Endodermal cell (in vitro differentiated cells): ENCODE measurements at regions not wholly inside any gene's neighbourhood (a gene's known extent, or its start where the extent isn't known, plus 50 kb on each side); places are given as distances from the start of the nearest gene placed in this dataset.
A peak's percentile ranks its signal among the peaks of the same experiment; 100 is the strongest.

Source experiments
- DNase-seq: peaks from one replicate; pipeline ENCODE4 v3.0.0-alpha.2; 2017
- H3K27ac ChIP-seq: 2 replicates; pipeline ENCODE4 v1.5.1; 2013; ENCODE audit warnings: mild to moderate bottlenecking, low read depth, low read length, moderate library complexity
- H3K27me3 ChIP-seq: 2 replicates; pipeline ENCODE4 v1.6.1; 2013; ENCODE audit warnings: mild to moderate bottlenecking, low read length, moderate library complexity; ENCODE audit not compliant: insufficient read depth, control insufficient read depth, poor library complexity, severe bottlenecking
- H3K36me3 ChIP-seq: 2 replicates; pipeline ENCODE4 v1.7.0; 2013; ENCODE audit warnings: mild to moderate bottlenecking, low read length, moderate library complexity; ENCODE audit not compliant: control insufficient read depth, insufficient read depth
- H3K4me1 ChIP-seq: one replicate; pipeline ENCODE4 v1.7.0; 2013; ENCODE audit warnings: low read length; ENCODE audit not compliant: control insufficient read depth, insufficient read depth
- H3K4me3 ChIP-seq: 2 replicates; pipeline ENCODE4 v1.5.1; 2013; ENCODE audit warnings: mild to moderate bottlenecking, low read length, moderate library complexity
- H3K9ac ChIP-seq: 2 replicates; pipeline ENCODE4 v1.6.1; 2013; ENCODE audit warnings: mild to moderate bottlenecking, low read length, moderate library complexity; ENCODE audit not compliant: poor library complexity, severe bottlenecking; ENCODE audit errors: extremely low read depth
- H3K9me3 ChIP-seq: 2 replicates; pipeline ENCODE4 v1.6.1; 2013; ENCODE audit warnings: mild to moderate bottlenecking, low read length, moderate library complexity; ENCODE audit not compliant: control insufficient read depth
- H3K27ac Mint-ChIP-seq: 2 replicates; pipeline ENCODE4 v1.8.0; 2020; ENCODE audit warnings: mixed read lengths
- H3K27me3 Mint-ChIP-seq: 2 replicates; pipeline ENCODE4 v1.8.0; 2021; ENCODE audit warnings: mild to moderate bottlenecking, mixed read lengths; ENCODE audit not compliant: insufficient read depth
- H3K36me3 Mint-ChIP-seq: 2 replicates; pipeline ENCODE4 v1.8.0; 2020; ENCODE audit warnings: low read depth, mixed read lengths
- H3K4me1 Mint-ChIP-seq: 2 replicates; pipeline ENCODE4 v1.8.0; 2020; ENCODE audit warnings: mixed read lengths
- H3K4me3 Mint-ChIP-seq: 2 replicates; pipeline ENCODE4 v1.8.0; 2020; ENCODE audit warnings: mild to moderate bottlenecking, moderate library complexity, mixed read lengths
- H3K9me3 Mint-ChIP-seq: 2 replicates; pipeline ENCODE4 v1.8.0; 2020; ENCODE audit warnings: mild to moderate bottlenecking, mixed read lengths
- whole genome bisulfite sequencing, 2 experiments: methylation state at CpG; one replicate each; pipeline versions ENCODE4 v1.1.5 to v1.1.7; 2013; ENCODE audit warnings: missing lambda C conversion rate in 2 of 2, mixed read lengths in 1 of 2; ENCODE audit not compliant: insufficient coverage in 1 of 2, insufficient read length in 1 of 2; 5-methylcytosine and 5-hydroxymethylcytosine counted together
- TF ChIP-seq, protein P1 (sequence below): fragments of 200-600 bp; sonication (generic); conservative IDR thresholded peaks from 2 replicates; pipeline ENCODE4 v1.5.0; 2021; ENCODE audit warnings: antibody characterized with exemption, mild to moderate bottlenecking

DNA sequence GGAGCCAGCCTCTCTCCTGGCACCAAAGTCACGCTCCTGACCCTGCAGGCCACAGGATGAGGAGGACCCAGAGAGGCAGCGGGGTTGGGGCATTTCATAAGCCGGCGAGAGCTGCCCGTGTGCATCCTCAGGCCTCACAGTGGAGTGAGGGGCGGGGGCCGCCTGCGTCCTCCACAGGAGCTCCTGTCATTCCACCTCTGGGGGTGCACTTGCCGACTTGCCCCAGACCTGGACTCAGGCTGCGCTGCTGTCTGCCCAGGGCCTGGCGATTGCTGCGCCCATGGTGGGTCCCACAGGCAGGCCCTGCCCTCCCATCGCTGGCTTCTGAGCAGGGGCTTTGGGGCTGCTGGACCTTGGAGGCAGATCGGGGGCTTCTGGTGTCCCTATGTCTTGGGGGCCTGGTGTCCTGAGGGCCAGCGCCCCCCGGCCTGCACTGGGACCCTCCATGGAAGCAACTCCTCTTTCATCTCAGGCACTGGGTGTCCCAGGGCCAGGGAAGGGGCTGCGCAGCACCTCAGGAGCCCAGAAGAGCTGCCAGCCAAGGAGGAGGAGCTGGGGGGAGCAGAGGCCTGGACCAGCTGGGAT, 184.0 kb downstream of the GOLGA6L6 start:
- Histone ChIP-seq H3K4me3 (no peak overlapping the region), H3K4me1 (no peaks in the 10 kb centered on the region), H3K9ac (no peak overlapping the region), H3K27ac (no peak overlapping the region), H3K36me3 (no peaks in the 10 kb centered on the region), H3K9me3 (peaks cover 94% of the 10 kb centered on the region), H3K27me3 (no peaks in the 10 kb centered on the region)
- H3K36me3 Mint-ChIP-seq = peaks cover 10% of the 10 kb centered on the region
- WGBS, 2 experiments = 84% methylated on average over 17 of the region's 17 CpGs
- H3K9me3 Mint-ChIP-seq = no peaks in the 10 kb centered on the region
- H3K4me3 Mint-ChIP-seq = no peak overlapping the region
- no peaks in the 10 kb centered on the region for H3K4me1 Mint-ChIP-seq
- DNase-seq = no peak
- TF ChIP-seq, protein P1, sequence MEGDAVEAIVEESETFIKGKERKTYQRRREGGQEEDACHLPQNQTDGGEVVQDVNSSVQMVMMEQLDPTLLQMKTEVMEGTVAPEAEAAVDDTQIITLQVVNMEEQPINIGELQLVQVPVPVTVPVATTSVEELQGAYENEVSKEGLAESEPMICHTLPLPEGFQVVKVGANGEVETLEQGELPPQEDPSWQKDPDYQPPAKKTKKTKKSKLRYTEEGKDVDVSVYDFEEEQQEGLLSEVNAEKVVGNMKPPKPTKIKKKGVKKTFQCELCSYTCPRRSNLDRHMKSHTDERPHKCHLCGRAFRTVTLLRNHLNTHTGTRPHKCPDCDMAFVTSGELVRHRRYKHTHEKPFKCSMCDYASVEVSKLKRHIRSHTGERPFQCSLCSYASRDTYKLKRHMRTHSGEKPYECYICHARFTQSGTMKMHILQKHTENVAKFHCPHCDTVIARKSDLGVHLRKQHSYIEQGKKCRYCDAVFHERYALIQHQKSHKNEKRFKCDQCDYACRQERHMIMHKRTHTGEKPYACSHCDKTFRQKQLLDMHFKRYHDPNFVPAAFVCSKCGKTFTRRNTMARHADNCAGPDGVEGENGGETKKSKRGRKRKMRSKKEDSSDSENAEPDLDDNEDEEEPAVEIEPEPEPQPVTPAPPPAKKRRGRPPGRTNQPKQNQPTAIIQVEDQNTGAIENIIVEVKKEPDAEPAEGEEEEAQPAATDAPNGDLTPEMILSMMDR = no peak
- H3K27ac Mint-ChIP-seq = no peak overlapping the region
- no peaks in the 10 kb centered on the region for H3K27me3 Mint-ChIP-seq

DNA sequence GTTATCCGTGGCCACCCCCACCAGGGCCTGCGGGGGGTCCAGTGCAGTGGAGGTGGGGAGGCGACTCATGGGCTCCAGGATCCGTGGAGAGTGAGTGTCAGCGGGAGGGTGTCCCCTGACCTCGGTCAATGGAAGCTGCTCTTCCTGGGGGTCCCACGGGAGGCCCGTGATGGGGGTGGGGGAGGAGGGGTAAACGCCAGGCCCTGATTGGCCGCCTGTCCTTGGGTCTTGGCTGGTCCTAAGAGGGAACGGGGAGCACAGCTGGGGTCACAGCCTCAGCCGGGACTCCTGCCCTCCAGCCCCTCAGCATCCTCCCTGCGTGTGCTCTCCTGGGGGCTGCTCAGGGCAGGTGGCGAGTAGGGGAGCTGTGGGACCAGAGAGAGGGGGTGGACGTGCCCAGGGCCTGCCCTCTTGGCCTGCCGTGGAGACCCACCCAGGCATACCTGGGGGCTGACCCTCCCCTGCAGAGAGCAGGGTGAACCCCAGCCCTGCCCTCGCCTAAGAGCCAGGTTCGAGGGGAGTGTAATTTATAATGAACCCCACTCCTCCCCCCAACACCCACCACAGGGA, 184.6 kb downstream of the GOLGA6L6 start:
- no peak for DNase-seq
- Mint-ChIP-seq H3K27me3 (no peaks in the 10 kb centered on the region), H3K36me3 (peaks cover 12% of the 10 kb centered on the region), H3K4me1 (no peaks in the 10 kb centered on the region), H3K9me3 (no peaks in the 10 kb centered on the region), H3K4me3 (no peak overlapping the region), H3K27ac (no peak overlapping the region)
- H3K4me3 ChIP-seq = no peak overlapping the region
- H3K9me3 ChIP-seq = peaks cover 96% of the 10 kb centered on the region
- 79 to 80% methylated on average over 13 to 18 of the region's 18 CpGs for WGBS, 2 experiments
- no peaks in the 10 kb centered on the region for H3K36me3 ChIP-seq
- no peaks in the 10 kb centered on the region for H3K4me1 ChIP-seq
- no peak overlapping the region for H3K9ac ChIP-seq
- TF ChIP-seq, protein P1 = no peak
- no peak overlapping the region for H3K27ac ChIP-seq
- no peaks in the 10 kb centered on the region for H3K27me3 ChIP-seq

DNA sequence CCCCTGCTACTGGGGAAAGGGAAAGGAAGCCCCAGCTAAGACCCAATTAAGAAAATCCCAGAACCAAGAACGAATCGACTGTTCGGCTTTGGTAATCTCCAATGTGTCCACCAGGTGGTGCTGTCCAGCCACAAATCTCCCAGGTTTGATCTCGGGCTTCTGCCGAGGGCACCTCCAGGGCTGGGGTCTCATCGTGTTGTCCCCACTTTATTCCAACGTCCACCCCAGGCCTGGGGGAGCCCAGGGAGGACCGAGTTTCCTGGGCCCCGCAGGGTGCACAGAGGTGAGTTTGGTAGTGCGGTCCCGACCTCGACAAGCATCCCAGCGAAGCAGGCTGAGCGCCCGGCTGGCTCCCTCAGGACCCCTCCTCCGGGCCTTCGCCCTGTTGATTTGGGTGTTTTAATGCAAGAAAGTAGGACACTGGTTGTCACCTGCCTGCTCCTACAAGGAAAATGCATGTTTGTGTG, 185.1 kb downstream of the GOLGA6L6 start:
- Histone ChIP-seq H3K36me3 (no peaks in the 10 kb centered on the region), H3K27ac (no peak overlapping the region), H3K4me3 (no peak overlapping the region), H3K27me3 (no peaks in the 10 kb centered on the region), H3K9ac (no peak overlapping the region), H3K4me1 (no peaks in the 10 kb centered on the region), H3K9me3 (peaks cover 96% of the 10 kb centered on the region)
- H3K27me3 Mint-ChIP-seq = no peaks in the 10 kb centered on the region
- H3K27ac Mint-ChIP-seq = no peak overlapping the region
- H3K4me1 Mint-ChIP-seq = no peaks in the 10 kb centered on the region
- TF ChIP-seq, protein P1 = peak; percentile 89
- 72 to 78% methylated on average over 17 of the region's 17 CpGs for WGBS, 2 experiments
- peaks cover 16% of the 10 kb centered on the region for H3K36me3 Mint-ChIP-seq
- H3K4me3 Mint-ChIP-seq = no peak overlapping the region
- H3K9me3 Mint-ChIP-seq = no peaks in the 10 kb centered on the region
- peak; percentile 90 for DNase-seq
